Endodermal cell (in vitro differentiated cells): ENCODE measurements at regions not wholly inside any gene's neighbourhood (a gene's known extent, or its start where the extent isn't known, plus 50 kb on each side); places are given as distances from the start of the nearest gene placed in this dataset.

Experiments
- DNase-seq: peaks from one replicate; pipeline ENCODE4 v3.0.0-alpha.2; 2017
- H3K27ac ChIP-seq: 2 replicates; pipeline ENCODE4 v1.5.1; 2013; ENCODE audit warnings: mild to moderate bottlenecking, low read depth, low read length, moderate library complexity
- H3K27me3 ChIP-seq: 2 replicates; pipeline ENCODE4 v1.6.1; 2013; ENCODE audit warnings: mild to moderate bottlenecking, low read length, moderate library complexity; ENCODE audit not compliant: insufficient read depth, control insufficient read depth, poor library complexity, severe bottlenecking
- H3K36me3 ChIP-seq: 2 replicates; pipeline ENCODE4 v1.7.0; 2013; ENCODE audit warnings: mild to moderate bottlenecking, low read length, moderate library complexity; ENCODE audit not compliant: control insufficient read depth, insufficient read depth
- H3K4me1 ChIP-seq: one replicate; pipeline ENCODE4 v1.7.0; 2013; ENCODE audit warnings: low read length; ENCODE audit not compliant: control insufficient read depth, insufficient read depth
- H3K4me3 ChIP-seq: 2 replicates; pipeline ENCODE4 v1.5.1; 2013; ENCODE audit warnings: mild to moderate bottlenecking, low read length, moderate library complexity
- H3K9ac ChIP-seq: 2 replicates; pipeline ENCODE4 v1.6.1; 2013; ENCODE audit warnings: mild to moderate bottlenecking, low read length, moderate library complexity; ENCODE audit not compliant: poor library complexity, severe bottlenecking; ENCODE audit errors: extremely low read depth
- H3K9me3 ChIP-seq: 2 replicates; pipeline ENCODE4 v1.6.1; 2013; ENCODE audit warnings: mild to moderate bottlenecking, low read length, moderate library complexity; ENCODE audit not compliant: control insufficient read depth
- H3K27ac Mint-ChIP-seq: 2 replicates; pipeline ENCODE4 v1.8.0; 2020; ENCODE audit warnings: mixed read lengths
- H3K27me3 Mint-ChIP-seq: 2 replicates; pipeline ENCODE4 v1.8.0; 2021; ENCODE audit warnings: mild to moderate bottlenecking, mixed read lengths; ENCODE audit not compliant: insufficient read depth
- H3K36me3 Mint-ChIP-seq: 2 replicates; pipeline ENCODE4 v1.8.0; 2020; ENCODE audit warnings: low read depth, mixed read lengths
- H3K4me1 Mint-ChIP-seq: 2 replicates; pipeline ENCODE4 v1.8.0; 2020; ENCODE audit warnings: mixed read lengths
- H3K4me3 Mint-ChIP-seq: 2 replicates; pipeline ENCODE4 v1.8.0; 2020; ENCODE audit warnings: mild to moderate bottlenecking, moderate library complexity, mixed read lengths
- H3K9me3 Mint-ChIP-seq: 2 replicates; pipeline ENCODE4 v1.8.0; 2020; ENCODE audit warnings: mild to moderate bottlenecking, mixed read lengths
- WGBS, 2 experiments: methylation state at CpG; one replicate each; pipeline versions ENCODE4 v1.1.5 to v1.1.7; 2013; ENCODE audit warnings: missing lambda C conversion rate in 2 of 2, mixed read lengths in 1 of 2; ENCODE audit not compliant: insufficient coverage in 1 of 2, insufficient read length in 1 of 2; 5-methylcytosine and 5-hydroxymethylcytosine counted together
- TF ChIP-seq, protein P1 (sequence below): fragments of 200-600 bp; sonication (generic); conservative IDR thresholded peaks from 2 replicates; pipeline ENCODE4 v1.5.0; 2021; ENCODE audit warnings: antibody characterized with exemption, mild to moderate bottlenecking

DNA sequence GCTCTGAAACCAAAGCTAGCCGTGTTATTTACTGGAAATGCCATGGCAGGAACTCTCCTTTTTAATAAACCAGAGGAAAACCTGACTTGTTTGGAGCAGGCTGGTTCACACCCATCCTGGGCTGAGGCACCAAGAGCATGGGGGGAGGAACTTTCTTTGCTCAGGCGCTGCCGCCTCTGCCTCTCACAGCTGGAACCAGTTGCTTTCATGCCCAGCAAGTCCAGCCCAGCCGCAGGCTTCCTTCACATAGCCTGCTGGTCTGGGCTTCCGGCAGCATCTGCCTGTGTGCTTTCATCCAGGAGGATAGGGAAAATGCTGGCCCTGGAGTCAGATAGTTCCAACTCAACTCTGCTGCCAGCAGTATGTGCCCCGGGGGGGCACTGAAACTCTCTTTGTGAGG is 88.1 kb upstream of the ASIC2 start:
- no peak overlapping the region for H3K4me3 ChIP-seq
- no peak overlapping the region for H3K9ac ChIP-seq
- 68 to 83% methylated on average over 1 to 6 of the region's 6 CpGs for WGBS, 2 experiments
- H3K36me3 Mint-ChIP-seq: no peaks in the 10 kb centered on the region
- TF ChIP-seq, protein P1, sequence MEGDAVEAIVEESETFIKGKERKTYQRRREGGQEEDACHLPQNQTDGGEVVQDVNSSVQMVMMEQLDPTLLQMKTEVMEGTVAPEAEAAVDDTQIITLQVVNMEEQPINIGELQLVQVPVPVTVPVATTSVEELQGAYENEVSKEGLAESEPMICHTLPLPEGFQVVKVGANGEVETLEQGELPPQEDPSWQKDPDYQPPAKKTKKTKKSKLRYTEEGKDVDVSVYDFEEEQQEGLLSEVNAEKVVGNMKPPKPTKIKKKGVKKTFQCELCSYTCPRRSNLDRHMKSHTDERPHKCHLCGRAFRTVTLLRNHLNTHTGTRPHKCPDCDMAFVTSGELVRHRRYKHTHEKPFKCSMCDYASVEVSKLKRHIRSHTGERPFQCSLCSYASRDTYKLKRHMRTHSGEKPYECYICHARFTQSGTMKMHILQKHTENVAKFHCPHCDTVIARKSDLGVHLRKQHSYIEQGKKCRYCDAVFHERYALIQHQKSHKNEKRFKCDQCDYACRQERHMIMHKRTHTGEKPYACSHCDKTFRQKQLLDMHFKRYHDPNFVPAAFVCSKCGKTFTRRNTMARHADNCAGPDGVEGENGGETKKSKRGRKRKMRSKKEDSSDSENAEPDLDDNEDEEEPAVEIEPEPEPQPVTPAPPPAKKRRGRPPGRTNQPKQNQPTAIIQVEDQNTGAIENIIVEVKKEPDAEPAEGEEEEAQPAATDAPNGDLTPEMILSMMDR: no peak
- peaks cover 24% of the 10 kb centered on the region for H3K4me1 Mint-ChIP-seq
- no peaks in the 10 kb centered on the region for H3K27me3 ChIP-seq
- H3K27me3 Mint-ChIP-seq: peaks cover 5% of the 10 kb centered on the region
- no peaks in the 10 kb centered on the region for H3K36me3 ChIP-seq
- H3K9me3 ChIP-seq: no peaks in the 10 kb centered on the region
- peak; percentile 79 for DNase-seq
- no peak overlapping the region for H3K4me3 Mint-ChIP-seq
- no peak overlapping the region for H3K27ac Mint-ChIP-seq
- H3K27ac ChIP-seq: no peak overlapping the region
- H3K9me3 Mint-ChIP-seq: no peaks in the 10 kb centered on the region
- H3K4me1 ChIP-seq: peaks cover 9% of the 10 kb centered on the region

DNA sequence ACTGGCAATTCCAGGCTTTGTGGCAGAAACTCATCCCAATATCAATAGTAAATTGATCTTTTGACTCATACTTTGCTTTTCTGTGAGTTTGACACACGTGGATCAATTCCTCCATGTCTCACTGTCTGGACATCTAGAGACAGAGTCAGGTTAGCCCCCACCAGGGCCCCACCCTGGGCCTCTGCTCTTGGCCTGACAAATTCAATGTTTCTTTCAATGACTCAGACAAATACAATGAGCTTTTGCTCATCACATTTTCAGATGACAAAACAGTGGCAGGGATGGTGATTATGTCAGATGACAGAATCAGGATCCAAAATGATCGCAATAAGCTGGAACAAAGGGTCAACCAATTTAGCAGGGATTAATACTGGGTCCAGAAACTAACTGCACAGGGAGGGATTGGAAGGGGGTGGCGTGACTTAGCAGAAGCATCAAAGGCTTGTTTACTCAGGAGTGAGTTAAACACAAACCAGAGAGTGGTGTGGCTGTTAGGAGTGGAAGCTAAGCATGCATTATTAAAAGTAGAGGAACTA is 90.5 kb upstream of the ASIC2 start:
- H3K4me1 ChIP-seq: peaks cover 9% of the 10 kb centered on the region
- Mint-ChIP-seq H3K36me3 (no peaks in the 10 kb centered on the region), H3K4me1 (peaks cover 27% of the 10 kb centered on the region), H3K4me3 (no peak overlapping the region), H3K27me3 (peaks cover 3% of the 10 kb centered on the region), H3K27ac (no peak overlapping the region), H3K9me3 (no peaks in the 10 kb centered on the region)
- WGBS, 2 experiments: 86 to 89% methylated on average over 2 to 3 of the region's 3 CpGs
- H3K27me3 ChIP-seq: no peaks in the 10 kb centered on the region
- no peak for DNase-seq
- H3K9ac ChIP-seq: no peak overlapping the region
- no peak overlapping the region for H3K4me3 ChIP-seq
- H3K36me3 ChIP-seq: no peaks in the 10 kb centered on the region
- TF ChIP-seq, protein P1: no peak
- H3K9me3 ChIP-seq: no peaks in the 10 kb centered on the region
- H3K27ac ChIP-seq: no peak overlapping the region

DNA sequence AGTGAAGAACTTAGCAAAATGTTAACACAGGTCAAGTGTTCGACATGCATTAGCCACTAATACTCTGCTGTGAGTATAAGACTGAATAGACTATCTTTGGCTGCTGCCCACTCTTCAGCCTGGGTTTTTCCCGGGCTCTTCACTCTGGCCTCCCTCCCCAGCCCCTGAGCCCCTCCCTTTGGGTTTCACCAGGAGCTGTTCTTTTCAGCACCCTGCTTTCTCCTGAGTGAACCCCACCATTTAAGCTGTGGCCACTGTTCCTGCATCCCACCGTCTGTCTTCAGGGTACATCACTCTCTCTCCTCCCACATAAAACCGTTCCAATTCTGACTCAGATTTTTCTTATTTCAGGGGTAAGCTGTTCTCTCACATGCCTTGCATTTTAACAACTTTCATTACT is 92.0 kb upstream of the ASIC2 start:
- 84 to 94% methylated on average over 2 to 4 of the region's 4 CpGs for WGBS, 2 experiments
- H3K4me3 ChIP-seq: peak overlapping the region; percentile 64
- H3K9me3 ChIP-seq: no peaks in the 10 kb centered on the region
- no peaks in the 10 kb centered on the region for H3K36me3 ChIP-seq
- H3K27ac ChIP-seq: no peak overlapping the region
- no peaks in the 10 kb centered on the region for H3K9me3 Mint-ChIP-seq
- H3K4me1 Mint-ChIP-seq: peaks cover 27% of the 10 kb centered on the region
- H3K9ac ChIP-seq: no peak overlapping the region
- TF ChIP-seq, protein P1: no peak
- DNase-seq: peak; percentile 78
- H3K27me3 Mint-ChIP-seq: no peaks in the 10 kb centered on the region
- H3K27ac Mint-ChIP-seq: no peak overlapping the region
- H3K27me3 ChIP-seq: no peaks in the 10 kb centered on the region
- no peaks in the 10 kb centered on the region for H3K36me3 Mint-ChIP-seq
- no peak overlapping the region for H3K4me3 Mint-ChIP-seq
- peaks cover 13% of the 10 kb centered on the region for H3K4me1 ChIP-seq
